ENCODE measurements at regions not wholly inside any gene's neighbourhood (a gene's known extent, or its start where the extent isn't known, plus 50 kb on each side); places are given as distances from the start of the nearest gene placed in this dataset.

GRCh38 chr19:30162718-30163117 is 209.5 kb upstream of the ZNF536 start:
- H3K9me3 ChIP-seq (ENCODE audit: control insufficient read depth, insufficient read depth, low read depth, low read length) = no peaks in the 10 kb centered on the region
- no peaks in the 10 kb centered on the region for H3K4me1 ChIP-seq (ENCODE audit: control insufficient read depth, insufficient read depth, low read length)
- CTCF ChIA-PET = no interaction called here
- no peaks in the 10 kb centered on the region for H3K36me3 ChIP-seq (ENCODE audit: control insufficient read depth in 2 of 2, insufficient read depth in 1 of 2, low read length in 2 of 2)
- no peak overlapping the region for H3K4me3 ChIP-seq (ENCODE audit: low read depth, low read length)
- POLR2A ChIA-PET = no interaction called here
- no peak overlapping the region for H3K27ac ChIP-seq (ENCODE audit: extremely low read depth, low read depth, low read length)
- no peak for TF ChIP-seq IKZF3 (tag by site-specific recombination; IDR thresholded peaks at IDR 0.05)
- TF ChIP-seq ZNF580 (tag by site-specific recombination; IDR thresholded peaks at IDR 0.05) = no peak
- TF ChIP-seq YY1 (tag by site-specific recombination; IDR thresholded peaks at IDR 0.05) = no peak
- no peak for TF ChIP-seq ZSCAN5A (tag by site-specific recombination; IDR thresholded peaks at IDR 0.05)
- TF ChIP-seq ZNF658 (tag by site-specific recombination; IDR thresholded peaks at IDR 0.05) = peak; percentile 82; the same call in 1 of the 2 replicates
- no peak for TF ChIP-seq OSR2 (tag by site-specific recombination; IDR thresholded peaks at IDR 0.05)
- peak; percentile 47; the same call in 1 of the 2 replicates for TF ChIP-seq ZNF704 (tag by site-specific recombination; IDR thresholded peaks at IDR 0.05)
- TF ChIP-seq ZNF843 (tag by site-specific recombination; IDR thresholded peaks at IDR 0.05) = no peak
- TF ChIP-seq ZIC2 (tag by site-specific recombination; IDR thresholded peaks at IDR 0.05) = no peak
- TF ChIP-seq ZNF830 (tag by site-specific recombination; IDR thresholded peaks at IDR 0.05; ENCODE audit: low read depth) = no peak
- no peak for TF ChIP-seq KLF10 (tag by site-specific recombination; IDR thresholded peaks at IDR 0.05)
- TF ChIP-seq ZNF777 (tag by site-specific recombination; IDR thresholded peaks at IDR 0.05; ENCODE audit: borderline replicate concordance) = 0 out of 2 replicates have a peak, but pooled peaks have one; percentile 28
- TF ChIP-seq SP7 (tag by site-specific recombination; IDR thresholded peaks at IDR 0.05) = no peak
- peak; percentile 53; the same call in 1 of the 2 replicates for TF ChIP-seq ZNF248 (tag by site-specific recombination; IDR thresholded peaks at IDR 0.05)
- no peak for TF ChIP-seq ZNF548 (tag by site-specific recombination; IDR thresholded peaks at IDR 0.05)
- TF ChIP-seq PRDM10 (tag by site-specific recombination; IDR thresholded peaks at IDR 0.05) = no peak
- TF ChIP-seq ZNF571 (tag by site-specific recombination; IDR thresholded peaks at IDR 0.05) = 0 out of 2 replicates have a peak, but pooled peaks have one; percentile 63
- TF ChIP-seq ZNF776 (tag by site-specific recombination; IDR thresholded peaks at IDR 0.05; ENCODE audit: borderline replicate concordance) = peak; percentile 84; the same call in 1 of the 2 replicates
- no peak for TF ChIP-seq ZNF555 (tag by site-specific recombination; conservative IDR thresholded peaks at IDR 0.05)
- no peak for TF ChIP-seq PRDM6 (tag by site-specific recombination; IDR thresholded peaks at IDR 0.05)
- TF ChIP-seq TSHZ1 (tag by site-specific recombination; IDR thresholded peaks at IDR 0.05; ENCODE audit: borderline replicate concordance) = peak; percentile 19; the same call in 1 of the 2 replicates
- peak; percentile 73; the same call in 1 of the 2 replicates for TF ChIP-seq ZNF785 (tag by site-specific recombination; IDR thresholded peaks at IDR 0.05)
- TF ChIP-seq ZNF510 (tag by site-specific recombination; IDR thresholded peaks at IDR 0.05; ENCODE audit: insufficient replicate concordance) = no peak
- no peak for TF ChIP-seq ZNF514 (tag by site-specific recombination; IDR thresholded peaks at IDR 0.05)
- TF ChIP-seq REPIN1 (tag by site-specific recombination; IDR thresholded peaks at IDR 0.05; ENCODE audit: low read depth) = no peak
- TF ChIP-seq ZNF366 (tag by site-specific recombination; conservative IDR thresholded peaks at IDR 0.05) = peak; percentile 100
- TF ChIP-seq HOXC10 (CRISPR knock-in tag; IDR thresholded peaks at IDR 0.05) = no peak
